SK-N-SH treated with all-trans-retinoic acid at 6 μM for 48 hours (cell line): ENCODE measurements at regions not wholly inside any gene's neighbourhood (a gene's known extent, or its start where the extent isn't known, plus 50 kb on each side); places are given as distances from the start of the nearest gene placed in this dataset.

Source experiments
- ATAC-seq: fragments of 200-7000 bp; cut with Tn5 transposase; 3 replicates; pipeline ENCODE4 v1.9.1; 2020; ENCODE audit warnings: mild to moderate bottlenecking, moderate library complexity
- ARNTL ChIP-seq: fragments of 450-650 bp; formaldehyde crosslinking; IDR thresholded peaks from 2 replicates; pipeline ENCODE4 v1.5.0; 2020; ENCODE audit warnings: low read depth, mild to moderate bottlenecking, moderate library complexity, borderline replicate concordance
- BACH2 ChIP-seq: fragments of 250-450 bp; sonication (Bioruptor Pico); IDR thresholded peaks from 2 replicates; pipeline ENCODE4 v1.9.0; 2021; ENCODE audit warnings: mild to moderate bottlenecking, borderline replicate concordance
- CREB5 ChIP-seq: fragments of 250-450 bp; sonication (Bioruptor Pico); IDR thresholded peaks from 2 replicates; pipeline ENCODE4 v1.5.1; 2020; ENCODE audit warnings: low read depth, mild to moderate bottlenecking, moderate library complexity
- CSDC2 ChIP-seq: fragments of 250-450 bp; sonication (Bioruptor Pico); IDR thresholded peaks from 2 replicates; pipeline ENCODE4 v1.5.0; 2020; ENCODE audit warnings: mild to moderate bottlenecking, moderate library complexity
- CSRNP3 ChIP-seq: fragments of 250-450 bp; sonication (Bioruptor Pico); IDR thresholded peaks from 2 replicates; pipeline ENCODE4 v1.5.1; 2021; ENCODE audit warnings: mild to moderate bottlenecking, moderate library complexity
- ESRRG ChIP-seq: fragments of 250-450 bp; sonication (Bioruptor Pico); IDR thresholded peaks from 2 replicates; pipeline ENCODE4 v1.6.1; 2021; ENCODE audit warnings: mild to moderate bottlenecking
- GLIS3 ChIP-seq: fragments of 250-450 bp; sonication (Bioruptor Pico); IDR thresholded peaks from 2 replicates; pipeline ENCODE4 v1.5.0; 2020; ENCODE audit warnings: mild to moderate bottlenecking, moderate library complexity
- ISL1 ChIP-seq: fragments of 250-450 bp; sonication (Bioruptor Pico); IDR thresholded peaks from 2 replicates; pipeline ENCODE4 v2.1.2; 2022; ENCODE audit warnings: mild to moderate bottlenecking, moderate library complexity
- OSR1 ChIP-seq: fragments of 250-450 bp; sonication (Bioruptor Pico); IDR thresholded peaks from 2 replicates; pipeline ENCODE4 v1.8.0; 2022; ENCODE audit warnings: moderate library complexity, mild to moderate bottlenecking, inconsistent platforms
- PATZ1 ChIP-seq: fragments of 250-450 bp; sonication (Bioruptor Pico); IDR thresholded peaks from 2 replicates; pipeline ENCODE4 v1.8.0; 2020; ENCODE audit warnings: mild to moderate bottlenecking, moderate library complexity, borderline replicate concordance
- POU6F1 ChIP-seq: fragments of 250-450 bp; sonication (Bioruptor Pico); IDR thresholded peaks from 2 replicates; pipeline ENCODE4 v1.8.0; 2021; ENCODE audit warnings: low read depth, mild to moderate bottlenecking, moderate library complexity, borderline replicate concordance
- PPARA ChIP-seq: fragments of 250-450 bp; sonication (Bioruptor Pico); IDR thresholded peaks from 2 replicates; pipeline ENCODE4 v1.5.0; 2020; ENCODE audit warnings: mild to moderate bottlenecking, borderline replicate concordance
- RARB ChIP-seq: fragments of 250-450 bp; sonication (Bioruptor Pico); IDR thresholded peaks from 2 replicates; pipeline ENCODE4 v1.8.0; 2021; ENCODE audit warnings: mild to moderate bottlenecking, moderate library complexity
- SNAI2 ChIP-seq: fragments of 250-450 bp; sonication (Bioruptor Pico); IDR thresholded peaks from 2 replicates; pipeline ENCODE4 v1.5.0; 2020; ENCODE audit warnings: mild to moderate bottlenecking, moderate library complexity
- TCF4 ChIP-seq: fragments of 250-450 bp; sonication (Bioruptor Pico); IDR thresholded peaks from 2 replicates; pipeline ENCODE4 v1.8.0; 2021; ENCODE audit warnings: mild to moderate bottlenecking, moderate library complexity, borderline replicate concordance
- TOX ChIP-seq: fragments of 250-450 bp; sonication (Bioruptor Pico); IDR thresholded peaks from 2 replicates; pipeline ENCODE4 v1.8.0; 2021; ENCODE audit warnings: mild to moderate bottlenecking, moderate library complexity, borderline replicate concordance
- TSHZ2 ChIP-seq: fragments of 250-450 bp; sonication (Bioruptor Pico); IDR thresholded peaks from 2 replicates; pipeline ENCODE4 v1.5.0; 2020; ENCODE audit warnings: mild to moderate bottlenecking, moderate library complexity
- ZC3H10 ChIP-seq: fragments of 250-450 bp; sonication (Bioruptor Pico); IDR thresholded peaks from 2 replicates; pipeline ENCODE4 v1.5.1; 2021; ENCODE audit warnings: mild to moderate bottlenecking, moderate library complexity
- ZFP30 ChIP-seq: fragments of 450-650 bp; formaldehyde crosslinking; IDR thresholded peaks from 2 replicates; pipeline ENCODE4 v1.5.0; 2022; ENCODE audit warnings: mild to moderate bottlenecking, moderate library complexity
- ZNF565 ChIP-seq: fragments of 450-650 bp; formaldehyde crosslinking; conservative IDR thresholded peaks from 2 replicates; pipeline ENCODE4 v1.5.0; 2020; ENCODE audit warnings: low read depth, mild to moderate bottlenecking, moderate library complexity
- ZNF70 ChIP-seq: fragments of 450-650 bp; formaldehyde crosslinking; IDR thresholded peaks from 2 replicates; pipeline ENCODE4 v1.5.0; 2020; ENCODE audit warnings: mild to moderate bottlenecking, moderate library complexity
- ZNF8 ChIP-seq: fragments of 450-650 bp; formaldehyde crosslinking; IDR thresholded peaks from 2 replicates; pipeline ENCODE4 v1.5.0; 2020; ENCODE audit warnings: mild to moderate bottlenecking, moderate library complexity

GRCh38 chr7:53398566-53398965, 363.1 kb downstream of the POM121L12 start:
- TF ChIP-seq ZFP30 (CRISPR knock-in tag) (no peak), BACH2 (no peak), PPARA (CRISPR knock-in tag) (no peak), TOX (CRISPR knock-in tag) (no peak), ISL1 (CRISPR knock-in tag) (no peak), SNAI2 (CRISPR knock-in tag) (no peak), TSHZ2 (CRISPR knock-in tag) (no peak), POU6F1 (CRISPR knock-in tag) (no peak), ZC3H10 (no peak), ARNTL (CRISPR knock-in tag) (no peak), GLIS3 (no peak), PATZ1 (CRISPR knock-in tag) (no peak), ESRRG (CRISPR knock-in tag) (no peak), RARB (CRISPR knock-in tag) (no peak), OSR1 (no peak), ZNF70 (CRISPR knock-in tag) (no peak), ZNF565 (CRISPR knock-in tag) (no peak), CREB5 (no peak)

GRCh38 chr7:53413021-53413420, 377.6 kb downstream of the POM121L12 start:
- no peak for TF ChIP-seq BACH2
- TF ChIP-seq ESRRG (CRISPR knock-in tag): no peak
- TF ChIP-seq CSDC2 (CRISPR knock-in tag): no peak
- TF ChIP-seq ZNF8 (CRISPR knock-in tag): no peak
- TF ChIP-seq PATZ1 (CRISPR knock-in tag): no peak
- TF ChIP-seq SNAI2 (CRISPR knock-in tag): no peak
- TF ChIP-seq ZNF70 (CRISPR knock-in tag): no peak
- no peak for TF ChIP-seq ARNTL (CRISPR knock-in tag)
- no peak for TF ChIP-seq RARB (CRISPR knock-in tag)
- no peak for TF ChIP-seq PPARA (CRISPR knock-in tag)
- no peak for TF ChIP-seq TCF4 (CRISPR knock-in tag)
- no peak for TF ChIP-seq CSRNP3 (CRISPR knock-in tag)
- no peak for TF ChIP-seq ZC3H10
- no peak for TF ChIP-seq TSHZ2 (CRISPR knock-in tag)
- TF ChIP-seq CREB5: no peak

More at GRCh38 chr7:53398566-53398965, 363.1 kb downstream of the POM121L12 start:
- no peak for ATAC-seq

More at GRCh38 chr7:53413021-53413420, 377.6 kb downstream of the POM121L12 start:
- ATAC-seq: no peak
